Endothelial cell of umbilical vein (primary cell): ENCODE measurements at regions not wholly inside any gene's neighbourhood (a gene's known extent, or its start where the extent isn't known, plus 50 kb on each side); places are given as distances from the start of the nearest gene placed in this dataset.

ENCODE experiments used
- BruUV-seq: library from RNA; stranded (reverse); fragments of 400-500 nt; replicated peaks from 2 replicates; lab custom pipeline; 2021; lab: Mats Ljungman, UMichigan
- CTCF ChIA-PET: fragments of 300-600, 350-600 bp; sonication (Branson Sonifier 250); formaldehyde crosslinking; loops from one replicate; lab custom pipeline; 2021; ENCODE audit warnings: antibody characterized with exemption, inconsistent platforms; lab: Charles Lee
- POLR2A ChIA-PET: fragments of 300-600, 350-600 bp; sonication (Branson Sonifier 250); formaldehyde crosslinking; loops from one replicate; lab custom pipeline; 2021; ENCODE audit warnings: antibody characterized with exemption, inconsistent platforms; lab: Charles Lee
- DNase-seq: peaks from one replicate; pipeline ENCODE4 v3.0.0-alpha.2; 2011; ENCODE audit warnings: low read depth, low spot score
- FAIRE-seq: peaks from 2 replicates; lab custom pipeline; 2011; peaks lifted over from hg19 to GRCh38; lab: Jason Lieb, UNC
- H2AFZ ChIP-seq: 2 replicates; pipeline ENCODE4 v1.6.0; 2012; ENCODE audit warnings: low read depth, low read length, control low read depth, inconsistent platforms
- H3K27ac ChIP-seq: 2 replicates; pipeline ENCODE4 v1.5.1; 2011; ENCODE audit warnings: low read depth, mild to moderate bottlenecking, control low read depth, low read length, moderate library complexity; ENCODE audit not compliant: insufficient read depth
- H3K27me3 ChIP-seq, 2 experiments: 2 replicates each; pipeline versions ENCODE4 v1.6.0 to v1.6.1; 2011; ENCODE audit warnings: low read length in 2 of 2, mixed read lengths in 1 of 2; ENCODE audit not compliant: control insufficient read depth in 2 of 2, insufficient read depth in 2 of 2
- H3K36me3 ChIP-seq, 2 experiments: 2 replicates in 1 of 2; 3 replicates in 1 of 2; pipeline ENCODE4 v1.5.1; 2011; ENCODE audit warnings: low read length in 2 of 2, mild to moderate bottlenecking in 1 of 2, moderate library complexity in 1 of 2; ENCODE audit not compliant: control insufficient read depth in 2 of 2, insufficient read depth in 2 of 2; ENCODE audit errors: extremely low read depth in 1 of 2
- H3K4me1 ChIP-seq: 3 replicates; pipeline ENCODE4 v1.5.1; 2011; ENCODE audit warnings: mild to moderate bottlenecking, low read length; ENCODE audit not compliant: control insufficient read depth, insufficient read depth; ENCODE audit errors: extremely low read depth
- H3K4me2 ChIP-seq: 2 replicates; pipeline ENCODE4 v1.6.1; 2011; ENCODE audit warnings: low read length, control low read depth, mixed read lengths; ENCODE audit not compliant: insufficient read depth
- H3K4me3 ChIP-seq, 3 experiments: fragments of 200-600 bp in 1 of 3; sonication (generic), shearing (Covaris generic) in 1 of 3; replicated peaks in 1 of 3; 2 replicates each; pipeline ENCODE4 v1.5.1; 2011 to 2016; ENCODE audit warnings: control low read depth in 3 of 3, low read length in 3 of 3, mild to moderate bottlenecking in 2 of 3, inconsistent platforms in 1 of 3, low read depth in 1 of 3, moderate library complexity in 1 of 3; ENCODE audit not compliant: insufficient read depth in 1 of 3
- H3K79me2 ChIP-seq: 2 replicates; pipeline ENCODE4 v1.6.0; 2012; ENCODE audit warnings: low read length, inconsistent platforms; ENCODE audit not compliant: control insufficient read depth, insufficient read depth
- H3K9ac ChIP-seq: replicated peaks from 2 replicates; pipeline ENCODE3; 2011; ENCODE audit warnings: low read length, control low read depth; ENCODE audit not compliant: insufficient read depth; ENCODE audit errors: extremely low read depth
- H3K9me1 ChIP-seq: replicated peaks from 3 replicates; pipeline ENCODE4 v1.6.0; 2011; ENCODE audit warnings: mild to moderate bottlenecking, low read length; ENCODE audit not compliant: control insufficient read depth, insufficient read depth; ENCODE audit errors: extremely low read depth
- H3K9me3 ChIP-seq: replicated peaks from 2 replicates; pipeline ENCODE4 v1.5.1; 2012; ENCODE audit warnings: low read length, inconsistent platforms; ENCODE audit not compliant: control insufficient read depth, insufficient read depth
- H4K20me1 ChIP-seq: replicated peaks from 2 replicates; pipeline ENCODE3; 2011; ENCODE audit warnings: mild to moderate bottlenecking, low read length; ENCODE audit not compliant: control insufficient read depth, insufficient read depth; ENCODE audit errors: extremely low read depth
- FOS ChIP-seq: IDR thresholded peaks from 2 replicates; pipeline ENCODE4 v1.6.1; 2011; ENCODE audit warnings: mild to moderate bottlenecking, low read length, moderate library complexity, borderline replicate concordance; ENCODE audit not compliant: insufficient read depth
- GATA2 ChIP-seq: IDR thresholded peaks from 2 replicates; pipeline ENCODE4 v1.7.0; 2011; ENCODE audit warnings: low read depth, mild to moderate bottlenecking, moderate library complexity, mixed read lengths, low read length; ENCODE audit not compliant: insufficient read length, insufficient read depth
- JUN ChIP-seq: IDR thresholded peaks from 2 replicates; pipeline ENCODE4 v1.6.1; 2011; ENCODE audit warnings: borderline replicate concordance, low read depth; ENCODE audit not compliant: insufficient read length, insufficient read depth
- POLR2AphosphoS5 ChIP-seq: IDR thresholded peaks from 2 replicates; pipeline ENCODE4 v1.6.1; 2012; ENCODE audit warnings: low read depth, mild to moderate bottlenecking, control low read depth, low read length, moderate library complexity; ENCODE audit not compliant: insufficient read depth
- dilution Hi-C: fragments of 300-500 bp; cut with MboI; formaldehyde crosslinking; loops from one replicate; pipeline ENCODE4 v1.15.0; 2019; ENCODE audit warnings: low sequenced_read_pairs; ENCODE audit not compliant: extremely low pct_ligation_motif_present
- intact Hi-C: fragments of 100-400 bp; cut with micrococcal nuclease; formaldehyde crosslinking; loops from one replicate; pipeline ENCODE4 v1.10.0; 2022
- TF ChIP-seq, protein P1 (sequence below), 2 donors: IDR thresholded peaks; 1 replicate in 1 of 2; 2 replicates in 1 of 2; pipeline ENCODE4 v1.5.1; 2011; ENCODE audit warnings: low read length in 2 of 2, mild to moderate bottlenecking in 2 of 2, moderate library complexity in 2 of 2, control low read depth in 1 of 2, inconsistent platforms in 1 of 2, low read depth in 1 of 2; ENCODE audit not compliant: insufficient read depth in 1 of 2; ENCODE audit errors: extremely low read depth in 1 of 2
- TF ChIP-seq, protein P2 (sequence below): IDR thresholded peaks from 2 replicates; pipeline ENCODE4 v1.6.1; 2011; ENCODE audit not compliant: insufficient read depth, insufficient read length

DNA sequence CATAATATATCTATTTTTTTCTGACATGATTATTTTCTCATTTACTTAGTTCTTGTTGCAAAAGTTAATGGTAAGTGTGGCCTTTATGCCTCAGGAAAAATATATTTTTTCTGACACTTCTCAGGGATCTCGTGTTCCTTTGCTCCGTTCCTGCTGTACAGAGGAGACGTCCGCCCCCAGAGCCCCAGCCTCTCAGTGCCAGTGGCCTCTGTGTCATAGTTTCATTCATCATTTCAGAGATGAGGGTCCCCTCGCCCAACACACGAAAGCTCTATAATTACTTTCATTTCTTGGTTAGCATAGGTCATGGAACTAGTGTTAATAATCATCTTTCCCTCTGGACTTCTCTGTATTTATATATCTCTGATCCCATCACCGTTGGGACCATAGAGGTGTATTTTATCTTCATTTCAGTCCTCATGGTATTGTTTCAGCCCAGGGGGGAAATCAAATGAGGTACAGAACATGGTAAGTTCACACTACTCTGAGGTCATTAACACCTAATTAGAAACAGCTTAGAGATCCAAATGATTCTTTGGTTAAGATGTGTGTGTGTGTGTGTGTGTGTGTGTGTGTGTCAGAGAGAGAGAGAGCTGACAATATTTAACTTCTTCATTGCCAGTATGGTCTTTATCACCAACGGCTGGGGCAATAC, 631.1 kb upstream of the TENM3 start:
- dilution Hi-C loops: no loop called here
- intact Hi-C loops: no loop called here
- DNase-seq (no peak), FAIRE-seq (no peak)
- H3K4me1 ChIP-seq: no peaks in the 10 kb centered on the region
- H3K27me3 ChIP-seq: no peaks in the 10 kb centered on the region
- BruUV-seq: no TSS peak
- H3K27ac ChIP-seq: no peak overlapping the region
- no peak overlapping the region for H2AFZ ChIP-seq
- no peaks in the 10 kb centered on the region for H3K36me3 ChIP-seq
- H4K20me1 ChIP-seq: no peaks in the 10 kb centered on the region
- POLR2A ChIA-PET: no interaction called here
- no peak for TF ChIP-seq JUN
- TF ChIP-seq, protein P1, sequence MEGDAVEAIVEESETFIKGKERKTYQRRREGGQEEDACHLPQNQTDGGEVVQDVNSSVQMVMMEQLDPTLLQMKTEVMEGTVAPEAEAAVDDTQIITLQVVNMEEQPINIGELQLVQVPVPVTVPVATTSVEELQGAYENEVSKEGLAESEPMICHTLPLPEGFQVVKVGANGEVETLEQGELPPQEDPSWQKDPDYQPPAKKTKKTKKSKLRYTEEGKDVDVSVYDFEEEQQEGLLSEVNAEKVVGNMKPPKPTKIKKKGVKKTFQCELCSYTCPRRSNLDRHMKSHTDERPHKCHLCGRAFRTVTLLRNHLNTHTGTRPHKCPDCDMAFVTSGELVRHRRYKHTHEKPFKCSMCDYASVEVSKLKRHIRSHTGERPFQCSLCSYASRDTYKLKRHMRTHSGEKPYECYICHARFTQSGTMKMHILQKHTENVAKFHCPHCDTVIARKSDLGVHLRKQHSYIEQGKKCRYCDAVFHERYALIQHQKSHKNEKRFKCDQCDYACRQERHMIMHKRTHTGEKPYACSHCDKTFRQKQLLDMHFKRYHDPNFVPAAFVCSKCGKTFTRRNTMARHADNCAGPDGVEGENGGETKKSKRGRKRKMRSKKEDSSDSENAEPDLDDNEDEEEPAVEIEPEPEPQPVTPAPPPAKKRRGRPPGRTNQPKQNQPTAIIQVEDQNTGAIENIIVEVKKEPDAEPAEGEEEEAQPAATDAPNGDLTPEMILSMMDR (IDR thresholded peaks at IDR 0.05; ENCODE audit: extremely low read depth in 1 of 2, insufficient read depth in 1 of 2, low read depth in 1 of 2, low read length in 2 of 2): no peak
- no peak for TF ChIP-seq FOS
- TF ChIP-seq, protein P2, sequence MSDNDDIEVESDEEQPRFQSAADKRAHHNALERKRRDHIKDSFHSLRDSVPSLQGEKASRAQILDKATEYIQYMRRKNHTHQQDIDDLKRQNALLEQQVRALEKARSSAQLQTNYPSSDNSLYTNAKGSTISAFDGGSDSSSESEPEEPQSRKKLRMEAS: no peak
- TF ChIP-seq GATA2: no peak
- TF ChIP-seq POLR2AphosphoS5: no peak
- H3K4me3 ChIP-seq: no peak overlapping the region
- H3K79me2 ChIP-seq: no peaks in the 10 kb centered on the region
- H3K9me1 ChIP-seq: no peaks in the 10 kb centered on the region
- CTCF ChIA-PET: no interaction called here
- no peak overlapping the region for H3K4me2 ChIP-seq
- H3K9ac ChIP-seq: no peak overlapping the region
- peaks cover 2% of the 10 kb centered on the region for H3K9me3 ChIP-seq
